Right lobe of liver (tissue), 6 donors: ENCODE measurements at regions not wholly inside any gene's neighbourhood (a gene's known extent, or its start where the extent isn't known, plus 50 kb on each side); places are given as distances from the start of the nearest gene placed in this dataset.
"Not testable (repeated sequence)": the region's sequence is repeated elsewhere in the genome, so short reads cannot be mapped to it uniquely, and the experiment has no call there.

Experiments
- ATAC-seq, 4 donors: fragments of 200-7000 bp; cut with Tn5 transposase; one replicate each; pipeline ENCODE4 v1.9.1; 2020; ENCODE audit warnings: mild to moderate bottlenecking in 4 of 4, moderate library complexity in 4 of 4
- DNase-seq, 3 donors: peaks; one replicate each; pipeline ENCODE4 v3.0.0-alpha.2; 2020
- H3K27ac ChIP-seq, 3 donors: fragments of 200-600 bp; one replicate each; pipeline ENCODE4 v1.8.0; 2022
- H3K27me3 ChIP-seq, 2 donors: fragments of 200-600 bp; one replicate each; pipeline ENCODE4 v1.8.0; 2022
- H3K36me3 ChIP-seq, 4 donors: fragments of 200-600 bp; sonication (generic) in 1 of 4; one replicate each; pipeline versions ENCODE4 v1.5.1 to v1.8.0; 2017 to 2022; ENCODE audit warnings: control low read depth in 1 of 4
- H3K4me1 ChIP-seq, 4 donors: fragments of 200-600 bp; sonication (generic) in 1 of 4; one replicate each; pipeline versions ENCODE4 v1.5.1 to v1.8.0; 2017 to 2022; ENCODE audit warnings: control low read depth in 1 of 4
- H3K4me3 ChIP-seq, 3 donors: fragments of 200-600 bp; one replicate each; pipeline ENCODE4 v1.8.0; 2022
- H3K9me3 ChIP-seq, 4 donors: fragments of 200-600 bp; sonication (generic) in 1 of 4; one replicate each; pipeline versions ENCODE4 v1.5.1 to v1.8.0; 2017 to 2022; ENCODE audit warnings: control low read depth in 1 of 4
- CTCF ChIP-seq, 4 donors: fragments of 200-600 bp in 3 of 4; fragments of 450-650 bp in 1 of 4; IDR thresholded peaks; one replicate each; pipeline versions ENCODE4 v1.5.1 to v1.8.0; 2016 to 2022; ENCODE audit warnings: antibody characterized with exemption in 4 of 4, mild to moderate bottlenecking in 2 of 4
- POLR2A ChIP-seq: fragments of 450-650 bp; IDR thresholded peaks from one replicate; pipeline ENCODE4 v1.6.1; 2017; ENCODE audit warnings: antibody characterized with exemption, mild to moderate bottlenecking
- WGBS: methylation state at CpG from one replicate; pipeline ENCODE4 v1.1.6; 2018; ENCODE audit warnings: low coverage, low lambda C conversion rate; ENCODE audit not compliant: insufficient coverage; ENCODE audit errors: missing lambda C conversion rate; 5-methylcytosine and 5-hydroxymethylcytosine counted together
- intact Hi-C, 2 donors: fragments of 100-400 bp; cut with DNase I; formaldehyde crosslinking; loops; one replicate each; pipeline versions ENCODE4 v1.11.2 to v1.14.1; 2022
- donor health status: DM: no; HTN: yes; CAD: no.
- donor health status: DM: no; HTN: no; CAD: no.
- donor health status: DM: no; HTN: no; CAD: no.
- donor health status: DM: no; HTN: yes; CAD: no.
- donor health status: DM: no; HTN: yes; CAD: no.

DNA sequence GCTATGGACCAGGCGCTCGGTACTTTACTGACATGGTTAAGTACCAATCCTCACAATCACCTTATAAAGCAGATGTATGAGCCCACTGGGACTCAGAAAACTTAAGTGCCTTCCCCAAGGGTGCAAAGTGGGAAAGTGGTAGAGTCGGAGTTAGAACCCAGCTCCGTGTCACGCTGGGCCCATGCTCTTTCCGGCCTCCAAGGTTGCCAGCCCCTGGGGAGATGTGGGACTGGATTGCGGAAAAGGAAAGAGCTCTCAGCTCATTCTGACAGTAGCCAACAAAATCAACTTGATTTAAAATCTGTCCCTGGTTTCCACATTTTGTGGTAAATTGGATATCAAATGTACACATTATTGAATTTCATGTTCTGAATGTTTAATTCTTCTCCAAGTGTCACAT lies 403.8 kb downstream of the DCDC2C start:
- no peaks in the 10 kb centered on the region for H3K4me1 ChIP-seq
- no peak overlapping the region for H3K27ac ChIP-seq
- TF ChIP-seq CTCF (IDR thresholded peaks at IDR 0.05) (no peak), POLR2A (no peak)
- intact Hi-C loops = no loop called here
- WGBS = 82% methylated on average over 7 of the region's 7 CpGs
- no peak overlapping the region for H3K4me3 ChIP-seq
- DNase-seq (no peak), ATAC-seq (no peak)
- no peaks in the 10 kb centered on the region for H3K36me3 ChIP-seq
- no peaks in the 10 kb centered on the region for H3K9me3 ChIP-seq
- no peaks in the 10 kb centered on the region for H3K27me3 ChIP-seq

DNA sequence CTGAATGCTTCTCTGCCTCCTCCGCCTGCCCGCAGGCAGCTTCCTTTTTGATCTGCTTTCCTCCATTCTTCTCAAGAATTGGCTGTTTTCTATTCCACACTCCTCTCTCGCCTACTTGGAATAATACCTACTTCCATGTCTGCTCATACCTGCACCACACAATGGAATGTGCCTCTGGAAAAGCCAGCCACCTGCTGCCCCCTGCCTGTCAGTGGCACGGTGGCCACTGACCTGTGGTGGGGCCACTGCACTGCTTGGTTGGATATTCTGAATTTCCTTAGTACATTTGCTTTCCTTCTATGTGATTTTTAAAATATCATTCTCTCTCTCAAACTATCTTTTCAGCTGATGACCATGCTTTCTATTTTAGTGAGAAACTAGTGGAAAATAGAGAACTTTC lies 406.9 kb downstream of the DCDC2C start:
- no peaks in the 10 kb centered on the region for H3K27me3 ChIP-seq
- WGBS = 47% methylated on average over 4 of the region's 4 CpGs
- ATAC-seq (no peak), DNase-seq (no peak)
- no peaks in the 10 kb centered on the region for H3K36me3 ChIP-seq
- TF ChIP-seq CTCF (IDR thresholded peaks at IDR 0.05) = no peak
- intact Hi-C loops = no loop called here
- no peak overlapping the region for H3K27ac ChIP-seq
- no peaks in the 10 kb centered on the region for H3K4me1 ChIP-seq
- H3K9me3 ChIP-seq = no peaks in the 10 kb centered on the region
- H3K4me3 ChIP-seq = no peak overlapping the region

DNA sequence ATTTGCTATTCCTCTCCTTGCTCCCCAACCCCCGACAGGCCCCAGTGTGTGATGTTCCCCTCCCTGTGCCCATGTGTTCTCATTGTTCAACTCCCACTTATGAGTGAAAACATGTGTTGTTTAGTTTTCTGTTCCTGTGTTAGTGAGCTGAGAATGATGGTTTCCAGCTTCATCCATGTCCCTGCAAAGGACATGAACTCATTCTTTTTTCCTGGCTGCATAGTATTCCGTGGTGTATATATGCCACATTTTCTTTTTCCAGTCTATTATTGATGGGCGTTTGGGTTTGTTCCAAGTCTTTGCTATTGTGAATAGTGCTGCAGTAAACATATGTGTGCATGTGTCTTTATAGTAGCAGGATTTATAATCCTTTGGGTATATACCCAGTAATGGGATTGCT lies 412.1 kb downstream of the DCDC2C start:
- 37% methylated on average over 3 of the region's 3 CpGs for WGBS
- H3K27ac ChIP-seq, H3K27me3 ChIP-seq, DNase-seq, H3K4me3 ChIP-seq, H3K4me1 ChIP-seq, ATAC-seq, H3K9me3 ChIP-seq, intact Hi-C loops, H3K36me3 ChIP-seq: not testable (repeated sequence)

- Histone ChIP-seq H3K36me3 (no peaks in the 10 kb centered on the region), H3K27me3 (no peaks in the 10 kb centered on the region), H3K4me3 (no peak overlapping the region), H3K9me3 (no peaks in the 10 kb centered on the region), H3K27ac (no peak overlapping the region), H3K4me1 (no peaks in the 10 kb centered on the region)
- DNase-seq (no peak), ATAC-seq (no peak)
- 19% methylated on average over 1 of the region's 1 CpG for WGBS
- no peak for TF ChIP-seq POLR2A
- TF ChIP-seq CTCF (IDR thresholded peaks at IDR 0.05) = no peak
- intact Hi-C loops = no loop called here
Measured at GRCh38 chr2:4122726-4123125, 419.4 kb downstream of the DCDC2C start.

- intact Hi-C loops = no loop called here
- Histone ChIP-seq H3K4me1 (no peaks in the 10 kb centered on the region), H3K9me3 (no peaks in the 10 kb centered on the region), H3K27ac (no peak overlapping the region), H3K4me3 (no peak overlapping the region), H3K36me3 (no peaks in the 10 kb centered on the region), H3K27me3 (no peaks in the 10 kb centered on the region)
- ATAC-seq = no peak
- DNase-seq = no peak
- 38% methylated on average over 1 of the region's 1 CpG for WGBS
- no peak for TF ChIP-seq POLR2A
- no peak for TF ChIP-seq CTCF (IDR thresholded peaks at IDR 0.05)
Measured at GRCh38 chr2:4130651-4131050, 427.3 kb downstream of the DCDC2C start.
